ENCODE measurements at regions not wholly inside any gene's neighbourhood (a gene's known extent, or its start where the extent isn't known, plus 50 kb on each side); places are given as distances from the start of the nearest gene placed in this dataset.
A peak's percentile ranks its signal among the peaks of the same experiment; 100 is the strongest.

- Histone ChIP-seq H2AFZ (ENCODE audit: insufficient read depth, low read depth, low read length, poor library complexity, severe bottlenecking) (no peak overlapping the region), H3K79me2 (ENCODE audit: insufficient read depth, low read length) (no peaks in the 10 kb centered on the region), H3K9me3 (replicated peaks in 1 of 2; ENCODE audit: control insufficient read depth in 1 of 2, insufficient read depth in 1 of 2, low read length in 2 of 2) (peaks cover 0 to 8% of the 10 kb centered on the region in 2 donors), H3K4me1 (ENCODE audit: control insufficient read depth in 1 of 2, insufficient read depth in 2 of 2, low read length in 2 of 2) (peaks cover 23 to 25% of the 10 kb centered on the region in 2 donors), H3K27me3 (ENCODE audit: control insufficient read depth in 2 of 2, insufficient read depth in 2 of 2, low read length in 2 of 2) (no peaks in the 10 kb centered on the region), H3K4me2 (replicated peaks; ENCODE audit: extremely low read depth, low read length, poor library complexity, severe bottlenecking) (peak overlapping the region; percentile 3), H3K36me3 (replicated peaks in 1 of 2; ENCODE audit: control insufficient read depth in 1 of 2, insufficient read depth in 2 of 2, low read length in 2 of 2) (no peaks in the 10 kb centered on the region), H3K27ac (ENCODE audit: low read depth in 1 of 2, low read length in 2 of 2) (peak overlapping the region in 1 of 2 donors; percentile 62), H3K4me3 (replicated peaks in 1 of 3; ENCODE audit: low read depth in 2 of 3, low read length in 3 of 3) (no peak overlapping the region), H3K9ac (ENCODE audit: insufficient read depth, low read length, poor library complexity, severe bottlenecking) (no peak overlapping the region), H4K20me1 (ENCODE audit: insufficient read depth, low read length) (no peaks in the 10 kb centered on the region)
- no CpG with 5 or more reads among the region's 1 CpG for WGBS (ENCODE audit: insufficient coverage)
- H3K4me3 Mint-ChIP-seq: peak overlapping the region in 1 of 2 donors; percentile 29
- no peak for TF ChIP-seq CTCF (IDR thresholded peaks at IDR 0.05)
- H3K27me3 Mint-ChIP-seq (ENCODE audit: low read depth in 3 of 3): peaks cover 0 to 2% (median 0%) of the 10 kb centered on the region in 3 donors
- H3K36me3 Mint-ChIP-seq: peaks cover 6 to 8% of the 10 kb centered on the region in 2 donors
- peaks cover 29% of the 10 kb centered on the region for H3K4me1 Mint-ChIP-seq
- DNase-seq: no peak
- intact Hi-C loops (cut with micrococcal nuclease): no loop called here
- peak overlapping the region in 2 of 7 donors; percentile 55 to 71 for H3K27ac Mint-ChIP-seq
- peaks cover 0 to 4% (median 2%) of the 10 kb centered on the region in 7 donors for H3K9me3 Mint-ChIP-seq
Measured at GRCh38 chr5:116359592-116359991, 215.0 kb downstream of the SEMA6A start.

- peaks cover 23 to 25% of the 10 kb centered on the region in 2 donors for H3K4me1 ChIP-seq (ENCODE audit: control insufficient read depth in 1 of 2, insufficient read depth in 2 of 2, low read length in 2 of 2)
- H3K27me3 ChIP-seq (ENCODE audit: control insufficient read depth in 2 of 2, insufficient read depth in 2 of 2, low read length in 2 of 2): no peaks in the 10 kb centered on the region
- Mint-ChIP-seq H3K36me3 (peaks cover 6 to 11% of the 10 kb centered on the region in 2 donors), H3K27ac (peak overlapping the region; percentile 55 to 83 (median 76)), H3K27me3 (ENCODE audit: low read depth in 3 of 3) (peaks cover 0 to 2% (median 0%) of the 10 kb centered on the region in 3 donors), H3K4me1 (peaks cover 29% of the 10 kb centered on the region), H3K9me3 (peaks cover 0 to 6% (median 3%) of the 10 kb centered on the region in 7 donors), H3K4me3 (no peak overlapping the region)
- no peaks in the 10 kb centered on the region for H4K20me1 ChIP-seq (ENCODE audit: insufficient read depth, low read length)
- no CpG with 5 or more reads among the region's 1 CpG for WGBS (ENCODE audit: insufficient coverage)
- no peaks in the 10 kb centered on the region for H3K79me2 ChIP-seq (ENCODE audit: insufficient read depth, low read length)
- H3K9ac ChIP-seq (ENCODE audit: insufficient read depth, low read length, poor library complexity, severe bottlenecking): no peak overlapping the region
- no peak overlapping the region for H2AFZ ChIP-seq (ENCODE audit: insufficient read depth, low read depth, low read length, poor library complexity, severe bottlenecking)
- no peak overlapping the region for H3K4me3 ChIP-seq (replicated peaks in 1 of 3; ENCODE audit: low read depth in 2 of 3, low read length in 3 of 3)
- H3K36me3 ChIP-seq (replicated peaks in 1 of 2; ENCODE audit: control insufficient read depth in 1 of 2, insufficient read depth in 2 of 2, low read length in 2 of 2): no peaks in the 10 kb centered on the region
- peak; percentile 10 to 29 (median 24) for DNase-seq
- intact Hi-C loops (cut with micrococcal nuclease): no loop called here
- no peak for TF ChIP-seq CTCF (IDR thresholded peaks at IDR 0.05)
- H3K4me2 ChIP-seq (replicated peaks; ENCODE audit: extremely low read depth, low read length, poor library complexity, severe bottlenecking): no peak overlapping the region
- peaks cover 0 to 11% of the 10 kb centered on the region in 2 donors for H3K9me3 ChIP-seq (replicated peaks in 1 of 2; ENCODE audit: control insufficient read depth in 1 of 2, insufficient read depth in 1 of 2, low read length in 2 of 2)
- H3K27ac ChIP-seq (ENCODE audit: low read depth in 1 of 2, low read length in 2 of 2): peak overlapping the region in 1 of 2 donors; percentile 62
Measured at GRCh38 chr5:116358911-116359418, 215.7 kb downstream of the SEMA6A start.
